GM20431 (cell line): ENCODE measurements at regions not wholly inside any gene's neighbourhood (a gene's known extent, or its start where the extent isn't known, plus 50 kb on each side); places are given as distances from the start of the nearest gene placed in this dataset.
"Not testable (repeated sequence)": the region's sequence is repeated elsewhere in the genome, so short reads cannot be mapped to it uniquely, and the experiment has no call there.

ENCODE experiments used
- in situ Hi-C: fragments of 300-500 bp; cut with MseI, MboI; formaldehyde crosslinking; loops from one replicate; pipeline ENCODE4 v1.15.0; 2020; ENCODE audit warnings: low sequenced_read_pairs; ENCODE audit not compliant: unreplicated experiment

DNA sequence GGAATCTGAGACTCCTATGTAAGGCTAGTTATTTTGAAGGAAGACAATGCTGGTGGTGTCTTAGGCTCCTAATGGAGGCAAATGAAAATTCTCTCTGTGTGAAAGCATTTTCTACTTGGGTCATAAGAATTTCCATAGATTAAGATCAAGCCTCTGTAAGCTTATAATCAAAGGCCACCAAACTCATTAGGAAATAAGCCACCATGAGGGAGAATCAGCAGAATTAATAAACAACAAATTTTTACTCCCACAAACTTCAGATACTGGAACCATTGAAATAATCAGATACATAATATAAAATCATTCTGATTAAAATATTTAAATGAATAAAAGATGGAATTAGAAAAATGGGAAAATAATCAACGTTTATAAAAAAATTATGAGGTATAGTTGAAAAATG is 178.7 kb downstream of the NPIPA8 start:
- in situ Hi-C loops, result not testable (repeated sequence)

DNA sequence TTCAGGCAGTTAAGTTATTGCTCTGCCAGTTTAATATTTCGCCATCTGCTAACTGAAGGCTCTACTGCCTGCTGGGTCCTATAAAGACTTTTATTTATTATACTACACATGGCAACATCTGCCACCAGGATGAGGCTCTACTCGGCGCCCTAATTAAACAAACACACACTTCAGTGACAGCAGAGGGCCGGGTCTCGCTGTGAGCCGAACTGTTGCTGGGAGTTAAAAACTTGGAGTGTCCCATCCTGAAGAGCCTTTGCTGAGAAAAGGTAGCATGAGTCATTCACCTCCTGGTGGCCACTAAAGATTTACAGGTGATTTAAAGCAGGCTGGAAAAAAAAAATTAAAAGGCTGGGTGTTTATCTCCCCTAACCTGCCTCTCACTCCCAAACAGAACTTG is 183.7 kb downstream of the NPIPA8 start:
- in situ Hi-C loops, result not testable (repeated sequence)

DNA sequence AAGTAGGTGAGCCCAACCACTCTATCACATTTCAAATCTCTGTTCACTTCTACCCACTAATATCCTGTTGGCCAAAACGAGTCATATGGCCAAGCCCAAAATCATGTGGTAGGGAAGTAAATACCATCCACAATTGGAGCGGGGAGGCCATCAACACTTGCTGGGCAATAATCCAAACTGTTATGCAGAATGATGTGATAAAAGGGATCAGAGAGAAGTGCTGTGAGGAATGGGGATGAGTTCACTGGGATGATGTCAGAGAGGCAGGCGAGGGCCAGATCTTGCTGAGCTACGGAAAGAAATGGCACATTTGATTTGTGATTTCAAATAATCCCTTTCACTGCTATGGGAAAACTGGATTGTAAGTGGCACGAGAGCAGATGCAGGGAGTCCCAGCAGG is 188.4 kb downstream of the NPIPA8 start:
- in situ Hi-C loops, result not testable (repeated sequence)

DNA sequence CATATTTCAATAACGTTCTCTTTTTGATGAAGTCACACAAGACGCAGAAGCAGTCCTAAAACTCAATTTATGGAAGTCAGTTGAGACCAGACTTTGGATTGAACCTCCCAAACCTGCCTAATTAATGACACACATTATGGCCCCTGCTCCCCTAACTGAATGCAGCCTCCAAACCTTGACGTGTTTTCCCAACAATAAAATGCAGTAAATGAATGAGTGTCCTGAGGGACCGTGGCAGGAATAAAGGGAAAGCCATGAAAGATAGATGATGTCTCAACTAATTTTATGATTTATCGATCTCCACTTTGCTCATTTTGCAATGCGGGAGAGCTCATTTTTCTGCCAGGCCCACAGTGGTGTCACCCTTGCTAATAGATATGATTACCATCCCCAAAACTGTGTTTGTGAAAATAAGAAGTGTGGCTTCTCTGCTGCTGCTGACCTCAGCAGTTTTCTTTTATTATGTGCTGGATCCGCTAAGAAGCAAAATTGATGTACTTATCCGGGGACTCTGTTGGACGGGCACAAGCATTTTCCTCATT is 189.9 kb downstream of the NPIPA8 start:
- in situ Hi-C loops, result not testable (repeated sequence)

DNA sequence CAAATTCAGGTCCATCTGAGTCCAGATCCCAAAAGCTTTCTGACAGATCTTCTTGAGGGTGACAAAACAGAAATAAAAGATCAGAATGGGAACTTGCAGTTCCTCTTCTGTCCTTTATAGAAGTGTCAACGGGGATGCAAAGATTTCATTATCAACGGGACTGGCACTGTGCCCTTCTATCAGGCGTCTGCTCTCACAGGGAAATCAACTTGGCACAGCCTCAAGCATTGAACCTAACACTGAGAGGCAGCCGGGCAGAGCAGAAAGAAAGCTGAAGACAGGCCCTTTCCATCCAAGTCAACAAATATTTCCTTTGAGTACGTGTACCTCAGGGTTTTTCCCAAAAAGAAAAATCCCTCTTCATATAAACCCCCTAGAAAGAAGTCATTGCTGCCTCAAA is 194.5 kb downstream of the NPIPA8 start:
- in situ Hi-C loops, result not testable (repeated sequence)

DNA sequence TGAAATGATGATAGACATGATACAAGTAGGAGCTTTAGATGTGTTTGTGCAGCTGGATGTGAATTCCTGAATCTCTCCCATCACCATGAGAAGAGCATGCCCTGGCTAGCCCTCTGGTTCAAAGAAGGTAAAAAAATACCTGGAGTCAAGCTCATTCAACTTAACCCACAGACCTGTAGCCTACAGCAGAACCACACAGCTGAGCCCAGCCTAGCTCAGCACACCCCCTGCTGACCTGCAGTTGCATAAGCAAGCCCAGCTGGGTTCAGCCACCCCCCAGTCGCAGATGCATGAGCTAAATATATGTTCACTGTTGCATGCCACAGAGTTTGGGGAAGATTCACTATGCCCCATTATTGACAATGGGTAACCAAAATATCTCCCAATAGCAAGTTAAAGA is 200.2 kb downstream of the NPIPA8 start:
- in situ Hi-C loops, result not testable (repeated sequence)

DNA sequence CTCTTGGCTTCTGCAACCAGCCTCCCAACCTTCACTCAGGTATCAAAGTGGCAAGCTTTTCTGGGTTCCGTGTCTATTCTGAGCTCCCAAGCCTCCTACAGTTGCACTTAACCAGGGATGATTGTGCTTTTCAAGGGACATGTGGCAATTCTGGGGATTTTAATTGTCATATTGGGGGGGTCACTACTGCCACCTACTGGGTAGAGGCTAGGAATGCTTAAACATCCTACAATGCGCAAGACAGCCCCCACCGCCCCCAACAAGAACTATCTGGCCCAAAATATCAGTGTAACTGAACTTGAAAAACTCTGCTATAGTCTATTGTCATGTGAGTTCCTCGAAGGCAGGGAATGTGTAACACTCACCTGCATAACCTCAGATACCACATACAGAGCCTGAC is 201.5 kb downstream of the NPIPA8 start:
- in situ Hi-C loops, result not testable (repeated sequence)

DNA sequence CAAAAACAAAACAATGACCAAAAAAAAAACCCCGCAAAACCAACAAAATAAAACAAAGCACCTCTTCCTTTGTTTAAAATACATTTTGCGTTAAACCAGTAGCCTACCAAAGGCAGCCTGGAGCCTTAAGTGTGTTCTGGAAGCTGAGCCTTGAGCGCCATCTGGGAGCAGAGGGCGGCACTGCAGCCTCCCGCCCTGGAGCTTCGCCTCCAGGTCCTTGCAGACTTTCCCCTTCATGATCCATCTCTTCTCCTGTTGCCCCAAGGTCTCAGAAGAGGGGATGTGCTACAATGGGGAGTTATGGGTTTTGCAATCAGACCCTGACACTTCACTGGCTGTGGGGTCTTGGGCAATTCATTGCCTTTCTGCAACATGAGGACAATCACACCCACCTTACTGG is 204.9 kb downstream of the NPIPA8 start:
- in situ Hi-C loops, result not testable (repeated sequence)

DNA sequence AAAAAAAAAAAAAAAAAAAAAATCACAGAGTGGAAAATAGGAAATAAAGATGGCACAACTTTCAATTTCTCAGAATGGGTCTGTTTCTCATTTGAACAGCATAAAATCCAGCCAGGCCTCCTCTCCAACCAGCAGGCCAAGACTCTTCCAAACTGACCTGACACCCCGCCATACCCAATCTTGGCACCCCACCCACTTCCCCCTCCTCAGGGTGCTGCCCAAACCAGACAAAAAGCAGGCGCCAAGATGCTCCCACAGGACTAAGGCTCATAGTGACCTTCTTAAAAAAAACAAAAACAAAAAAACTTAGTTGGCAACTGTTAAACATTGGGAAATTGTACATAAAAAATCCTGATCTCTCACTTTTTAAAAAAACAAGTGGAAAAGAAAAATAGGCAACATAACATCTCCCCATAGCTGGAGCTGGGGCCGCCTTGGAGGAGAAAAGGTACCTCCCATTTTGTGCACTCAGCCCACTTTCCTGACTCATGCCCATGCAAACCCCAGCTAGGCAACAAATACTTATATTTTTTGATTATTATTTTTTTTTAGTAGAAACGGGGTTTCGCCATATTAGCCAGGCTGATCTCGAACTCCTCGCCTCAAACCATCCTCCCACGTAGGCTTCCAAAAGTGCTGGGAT is 205.9 kb downstream of the NPIPA8 start:
- in situ Hi-C loops, result not testable (repeated sequence)

DNA sequence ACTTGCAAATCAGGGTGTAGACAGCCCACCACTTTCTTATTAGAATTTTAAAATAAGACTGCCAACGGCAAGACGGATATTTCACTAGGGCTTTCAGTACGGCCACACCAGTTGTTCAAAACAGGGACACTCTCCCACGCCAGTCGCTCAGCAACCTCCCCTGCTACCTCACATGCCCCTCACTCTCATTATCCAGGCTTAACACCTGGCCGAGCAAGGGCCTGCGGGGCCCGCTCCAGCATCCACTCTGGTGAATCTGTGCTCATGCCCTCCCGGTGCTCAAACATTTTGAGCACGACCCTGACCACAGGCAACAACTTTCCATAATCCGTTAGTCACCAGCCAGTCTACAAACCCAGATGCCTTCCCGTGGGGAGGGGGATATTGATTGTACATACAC is 209.5 kb downstream of the NPIPA8 start:
- in situ Hi-C loops, result not testable (repeated sequence)

DNA sequence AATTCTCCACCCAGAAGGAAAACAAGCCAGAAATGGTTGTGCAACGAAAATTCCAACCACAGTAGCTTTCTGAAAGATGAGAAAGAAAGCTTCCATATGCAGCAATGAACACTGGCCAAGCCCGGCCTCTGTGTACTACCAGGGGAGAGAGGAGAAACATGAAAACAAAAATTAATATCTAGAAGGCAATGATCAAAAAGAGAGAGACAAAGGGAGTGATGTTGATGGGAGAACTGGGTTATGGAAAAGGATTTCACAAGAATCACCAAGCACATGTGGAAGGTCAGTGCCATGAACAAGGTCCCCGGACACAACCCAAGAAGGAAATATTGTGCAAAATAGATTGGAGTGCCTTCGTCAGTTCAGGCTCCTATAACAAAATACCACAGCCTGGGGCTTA is 217.4 kb downstream of the NPIPA8 start:
- in situ Hi-C loops, result not testable (repeated sequence)

DNA sequence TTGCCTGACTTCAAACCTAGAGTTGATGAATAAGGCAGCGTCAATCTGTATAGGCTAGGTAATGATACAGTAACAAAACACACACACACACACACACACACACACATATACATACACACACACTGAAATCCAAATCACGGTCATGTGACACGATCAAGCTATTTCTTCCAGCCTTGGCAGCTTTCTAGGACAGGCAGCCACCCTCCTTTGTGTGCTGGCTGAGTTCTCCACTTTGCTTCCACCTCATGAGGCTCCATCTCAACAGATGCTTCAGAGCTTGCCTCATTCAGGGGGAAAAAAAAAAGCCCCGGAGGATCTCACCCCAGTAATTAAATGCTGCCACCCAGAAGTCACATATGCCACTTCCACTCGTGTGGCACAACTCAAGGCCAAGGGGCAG is 217.9 kb downstream of the NPIPA8 start:
- in situ Hi-C loops, result not testable (repeated sequence)

DNA sequence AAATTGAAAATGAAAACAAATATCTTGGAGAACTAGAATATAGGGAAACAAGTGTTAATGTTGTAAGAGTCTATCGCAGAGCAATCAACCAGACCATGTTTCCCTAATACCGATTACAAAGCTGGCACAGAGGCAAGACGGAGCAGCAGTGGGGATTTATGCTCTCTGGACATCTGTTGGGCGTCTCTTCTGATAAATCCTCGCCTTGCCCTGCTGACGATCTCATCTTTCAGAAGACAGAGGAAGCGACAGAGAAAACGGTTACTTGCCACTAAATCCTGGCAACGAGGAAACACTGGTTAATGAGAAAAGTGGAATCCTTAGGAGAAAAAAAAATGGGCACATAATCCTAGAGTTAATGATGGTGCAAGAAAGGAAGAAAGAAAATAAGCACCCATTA is 218.5 kb downstream of the NPIPA8 start:
- in situ Hi-C loops, result not testable (repeated sequence)

DNA sequence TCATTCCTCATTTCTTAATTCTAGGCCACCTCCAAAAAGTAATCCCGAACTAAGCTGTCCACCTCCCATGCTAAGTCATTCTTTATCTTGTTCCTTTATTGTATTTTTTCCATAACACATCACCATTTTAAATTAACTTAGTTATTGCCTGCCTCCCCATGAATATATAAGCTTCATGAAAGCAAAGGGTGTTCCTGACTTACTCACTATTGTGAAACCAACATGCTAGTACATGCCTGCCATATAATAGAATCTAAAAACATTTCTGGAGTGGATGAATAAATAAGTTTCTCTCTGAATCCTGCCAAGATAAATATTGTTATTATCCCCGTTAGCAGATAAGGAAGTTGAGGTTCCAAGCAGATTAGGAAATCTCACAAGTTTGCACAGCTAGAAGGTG is 232.1 kb downstream of the NPIPA8 start:
- in situ Hi-C loops, result not testable (repeated sequence)

DNA sequence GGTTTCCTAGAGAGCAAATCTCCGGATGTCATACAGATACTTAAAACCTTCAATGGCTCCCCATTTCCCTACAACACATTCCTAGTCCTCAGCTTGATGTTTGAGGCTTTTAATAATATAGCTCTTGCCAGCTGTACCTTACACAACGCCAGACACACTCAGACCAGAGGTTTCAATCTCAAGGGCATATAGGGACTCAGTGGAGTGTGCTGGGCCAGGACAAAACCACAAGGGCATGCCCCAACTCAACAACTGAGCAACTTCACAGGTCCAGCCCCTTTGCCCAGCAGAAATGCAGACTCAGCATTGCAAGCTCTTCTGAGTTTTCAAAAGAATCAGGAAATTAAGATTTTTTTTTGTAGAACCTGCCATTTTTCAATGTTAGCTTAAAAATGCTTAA is 235.5 kb downstream of the NPIPA8 start:
- in situ Hi-C loops, result not testable (repeated sequence)

DNA sequence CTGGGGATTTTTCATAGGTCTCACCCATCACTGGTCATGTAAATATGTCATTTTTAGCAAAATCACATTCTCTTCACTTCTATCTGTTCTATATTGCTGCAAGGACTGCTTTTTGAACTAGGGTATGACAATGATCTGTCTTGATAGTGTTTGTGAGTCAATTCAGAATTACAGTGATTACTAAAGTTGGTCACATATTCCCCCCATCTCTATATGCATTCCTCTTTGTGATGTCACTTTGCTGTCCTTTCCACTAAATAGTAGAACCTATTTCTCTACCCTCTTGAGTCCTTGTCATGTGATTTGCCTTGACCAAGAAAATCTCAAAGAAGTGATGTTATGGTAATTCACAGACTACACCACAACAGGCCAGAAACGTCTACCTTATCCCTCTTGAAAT is 243.9 kb downstream of the NPIPA8 start:
- in situ Hi-C loops, result not testable (repeated sequence)

DNA sequence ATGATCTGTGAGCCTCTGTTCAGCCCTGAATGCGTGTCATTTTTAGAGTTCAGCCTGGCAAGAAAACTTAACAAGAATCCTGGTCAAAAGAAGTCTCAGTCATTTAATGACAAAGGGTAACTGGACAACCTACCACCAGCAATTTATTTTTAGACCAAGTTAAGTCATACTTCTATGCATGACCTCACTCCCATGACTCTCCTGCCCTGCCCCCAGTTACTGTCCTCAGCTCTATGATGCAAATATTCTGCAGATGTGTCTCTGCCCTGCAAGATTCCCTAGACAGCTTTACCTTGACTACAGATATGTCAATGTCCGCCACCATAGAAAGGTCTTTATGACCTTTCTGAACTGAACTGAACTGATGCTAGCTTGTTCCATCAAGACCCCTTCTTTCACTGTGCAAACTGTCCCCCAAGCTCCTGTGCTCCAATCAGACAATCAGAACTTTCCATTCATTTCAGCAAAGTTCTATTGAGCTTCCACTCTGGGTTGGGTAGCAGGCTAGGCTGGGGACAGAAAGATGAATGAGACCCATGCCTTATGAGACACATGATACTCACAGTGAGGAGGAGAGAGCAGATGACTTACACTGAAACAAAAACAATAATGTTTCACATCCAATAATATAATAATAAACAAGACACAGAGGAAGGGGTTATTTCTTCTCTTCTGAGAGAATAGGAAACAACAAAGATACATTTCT is 255.7 kb downstream of the NPIPA8 start:
- in situ Hi-C loops, result not testable (repeated sequence)

DNA sequence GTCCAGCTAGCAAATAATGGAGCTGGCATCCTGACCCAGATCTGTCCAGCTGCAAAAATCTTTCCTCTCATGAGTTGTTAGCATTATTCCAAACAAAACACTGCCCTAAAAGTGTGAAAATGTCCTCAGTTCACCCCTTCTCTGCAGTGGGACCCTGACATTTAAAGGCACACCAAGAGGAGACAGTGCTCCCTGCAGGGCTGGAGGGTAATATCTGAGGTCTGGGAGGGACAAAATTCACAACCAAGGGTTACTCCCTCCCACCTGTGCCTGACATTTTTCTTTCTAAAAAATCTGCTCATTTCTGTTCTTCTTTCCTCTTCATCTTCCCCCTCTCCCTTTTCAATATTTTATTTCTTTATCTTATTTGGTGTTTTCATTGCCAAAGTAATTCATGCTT is 258.6 kb downstream of the NPIPA8 start:
- in situ Hi-C loops, result not testable (repeated sequence)

DNA sequence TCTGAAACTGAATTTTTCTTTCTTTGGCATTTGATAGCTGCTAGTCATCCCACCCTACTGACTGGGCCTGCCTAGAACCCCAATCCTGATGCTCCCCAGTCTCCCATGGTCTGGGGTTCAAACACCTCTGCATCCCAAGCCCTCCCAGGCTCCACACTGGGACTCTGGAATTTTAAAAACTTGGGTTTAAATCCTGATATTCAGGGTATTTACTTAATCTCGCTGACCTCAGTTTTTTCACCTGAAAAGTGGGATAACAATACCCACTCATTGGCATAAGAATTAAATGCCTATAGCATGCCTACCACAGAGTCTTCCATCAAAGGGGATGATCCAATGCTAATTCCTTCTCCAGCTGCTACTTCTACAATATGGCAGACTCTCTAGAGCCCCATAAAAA is 264.4 kb downstream of the NPIPA8 start:
- in situ Hi-C loops, result no loop called here

DNA sequence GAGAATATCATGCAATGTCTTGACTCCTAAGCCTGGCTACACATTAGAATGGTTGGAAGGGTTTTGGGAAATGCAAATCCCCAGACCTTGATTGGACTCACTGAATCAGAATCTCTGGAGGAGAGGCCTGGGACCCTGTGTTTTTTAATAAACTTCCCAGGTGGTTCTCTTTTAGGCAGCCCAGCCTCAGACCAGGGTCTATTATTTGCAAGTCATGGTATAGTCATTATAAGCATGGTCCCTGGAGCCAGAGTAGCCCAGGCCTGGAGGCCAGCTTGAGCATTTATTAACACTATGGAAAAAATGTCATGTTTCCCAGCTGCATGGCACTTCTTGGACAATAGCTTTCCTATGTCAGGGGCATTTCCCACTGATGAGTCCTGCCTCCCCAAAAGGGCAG is 266.9 kb downstream of the NPIPA8 start:
- in situ Hi-C loops, result no loop called here

DNA sequence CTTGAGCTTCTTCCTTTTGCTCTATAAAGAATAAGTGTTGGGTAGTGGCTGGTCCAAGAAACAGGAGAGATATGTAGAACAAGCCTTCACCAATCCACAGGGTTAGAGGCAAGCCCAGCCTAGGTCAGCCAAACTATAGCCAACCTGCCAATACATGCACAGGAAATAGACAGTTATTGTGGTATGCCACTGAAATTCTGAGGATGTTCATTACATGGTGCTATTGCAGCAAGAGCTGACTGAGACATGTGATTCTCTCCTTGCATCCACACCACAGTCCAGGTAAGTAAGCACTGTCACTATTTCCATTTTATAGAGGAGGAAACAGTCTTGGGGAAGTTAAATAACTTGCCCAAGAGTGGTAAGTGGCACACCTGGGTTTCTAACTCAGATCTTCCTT is 268.1 kb downstream of the NPIPA8 start:
- in situ Hi-C loops, result no loop called here

DNA sequence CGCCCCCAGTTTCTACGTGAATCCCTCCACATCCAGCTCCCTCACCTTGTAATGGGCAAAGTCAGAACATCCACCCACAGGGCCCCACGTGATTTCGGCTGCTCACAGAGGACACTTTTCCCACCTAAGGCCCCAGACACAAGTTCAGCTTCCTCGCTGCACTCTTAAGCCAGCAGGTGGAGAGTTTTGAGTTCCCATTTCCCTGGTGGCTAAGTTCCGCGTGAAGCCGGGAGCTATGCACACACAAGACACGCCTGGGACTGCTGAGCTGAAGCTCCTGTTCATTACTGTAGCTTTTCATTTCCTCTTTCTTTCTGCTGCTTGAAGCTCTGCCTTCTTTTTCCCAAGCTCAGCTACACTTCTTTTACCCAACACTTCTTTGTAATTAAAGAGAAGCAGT is 273.8 kb downstream of the NPIPA8 start:
- in situ Hi-C loops, result no loop called here
